ENCODE measurements at regions not wholly inside any gene's neighbourhood (a gene's known extent, or its start where the extent isn't known, plus 50 kb on each side); places are given as distances from the start of the nearest gene placed in this dataset.

GRCh38 chr10:4131407-4132215 lies 346.6 kb upstream of the KLF6 start:
- Histone ChIP-seq H3K27me3 (replicated peaks; ENCODE audit: control insufficient read depth, insufficient read depth, low read length) (no peaks in the 10 kb centered on the region), H3K9me3 (peaks cover 9% of the 10 kb centered on the region), H3K4me1 (no peaks in the 10 kb centered on the region), H3K36me3 (ENCODE audit: control insufficient read depth, insufficient read depth, low read length) (no peaks in the 10 kb centered on the region), H3K4me3 (ENCODE audit: low read depth, low read length) (no peak overlapping the region)
- BruUV-seq (replicated peaks) = no TSS peak
- no peak overlapping the region for H3K27ac Mint-ChIP-seq (ENCODE audit: unreplicated experiment)
- peaks cover 4% of the 10 kb centered on the region for H3K27me3 Mint-ChIP-seq (ENCODE audit: insufficient read depth, unreplicated experiment)
- POLR2A ChIA-PET = no interaction called here
- H3K9me3 Mint-ChIP-seq (ENCODE audit: unreplicated experiment) = peaks cover 4% of the 10 kb centered on the region
- intact Hi-C loops (cut with micrococcal nuclease; ENCODE audit: unreplicated experiment) = no loop called here
- no peak overlapping the region for H3K4me3 Mint-ChIP-seq (ENCODE audit: unreplicated experiment)
- no peaks in the 10 kb centered on the region for H3K36me3 Mint-ChIP-seq (ENCODE audit: insufficient read depth, unreplicated experiment)
- DNase-seq = no peak
- TF ChIP-seq, protein P1, sequence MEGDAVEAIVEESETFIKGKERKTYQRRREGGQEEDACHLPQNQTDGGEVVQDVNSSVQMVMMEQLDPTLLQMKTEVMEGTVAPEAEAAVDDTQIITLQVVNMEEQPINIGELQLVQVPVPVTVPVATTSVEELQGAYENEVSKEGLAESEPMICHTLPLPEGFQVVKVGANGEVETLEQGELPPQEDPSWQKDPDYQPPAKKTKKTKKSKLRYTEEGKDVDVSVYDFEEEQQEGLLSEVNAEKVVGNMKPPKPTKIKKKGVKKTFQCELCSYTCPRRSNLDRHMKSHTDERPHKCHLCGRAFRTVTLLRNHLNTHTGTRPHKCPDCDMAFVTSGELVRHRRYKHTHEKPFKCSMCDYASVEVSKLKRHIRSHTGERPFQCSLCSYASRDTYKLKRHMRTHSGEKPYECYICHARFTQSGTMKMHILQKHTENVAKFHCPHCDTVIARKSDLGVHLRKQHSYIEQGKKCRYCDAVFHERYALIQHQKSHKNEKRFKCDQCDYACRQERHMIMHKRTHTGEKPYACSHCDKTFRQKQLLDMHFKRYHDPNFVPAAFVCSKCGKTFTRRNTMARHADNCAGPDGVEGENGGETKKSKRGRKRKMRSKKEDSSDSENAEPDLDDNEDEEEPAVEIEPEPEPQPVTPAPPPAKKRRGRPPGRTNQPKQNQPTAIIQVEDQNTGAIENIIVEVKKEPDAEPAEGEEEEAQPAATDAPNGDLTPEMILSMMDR (IDR thresholded peaks at IDR 0.05; ENCODE audit: insufficient read depth in 1 of 2, low read depth in 1 of 2, low read length in 1 of 2, severe bottlenecking in 1 of 2, unreplicated experiment in 1 of 2) = no peak
- CTCF ChIA-PET = no interaction called here
- no peaks in the 10 kb centered on the region for H3K4me1 Mint-ChIP-seq (ENCODE audit: low read depth, unreplicated experiment)

GRCh38 chr10:4130685-4131084 lies 345.7 kb upstream of the KLF6 start:
- CTCF ChIA-PET = no interaction called here
- intact Hi-C loops (cut with micrococcal nuclease; ENCODE audit: unreplicated experiment) = no loop called here

GRCh38 chr10:4129866-4130477 lies 345.0 kb upstream of the KLF6 start:
- Mint-ChIP-seq H3K27ac (ENCODE audit: unreplicated experiment) (no peak overlapping the region), H3K4me3 (ENCODE audit: unreplicated experiment) (no peak overlapping the region), H3K4me1 (ENCODE audit: low read depth, unreplicated experiment) (no peaks in the 10 kb centered on the region), H3K9me3 (ENCODE audit: unreplicated experiment) (peaks cover 17% of the 10 kb centered on the region), H3K36me3 (ENCODE audit: insufficient read depth, unreplicated experiment) (no peaks in the 10 kb centered on the region), H3K27me3 (ENCODE audit: insufficient read depth, unreplicated experiment) (peaks cover under 1% of the 10 kb centered on the region)
- no TSS peak for BruUV-seq (replicated peaks)
- Histone ChIP-seq H3K9me3 (peaks cover 19% of the 10 kb centered on the region), H3K36me3 (ENCODE audit: control insufficient read depth, insufficient read depth, low read length) (no peaks in the 10 kb centered on the region), H3K27me3 (replicated peaks; ENCODE audit: control insufficient read depth, insufficient read depth, low read length) (no peaks in the 10 kb centered on the region), H3K4me1 (no peaks in the 10 kb centered on the region), H3K4me3 (ENCODE audit: low read depth, low read length) (no peak overlapping the region)
- DNase-seq = no peak
- intact Hi-C loops (cut with micrococcal nuclease; ENCODE audit: unreplicated experiment) = no loop called here
- CTCF ChIA-PET = no interaction called here
- TF ChIP-seq, protein P1 (IDR thresholded peaks at IDR 0.05; ENCODE audit: insufficient read depth in 1 of 2, low read depth in 1 of 2, low read length in 1 of 2, severe bottlenecking in 1 of 2, unreplicated experiment in 1 of 2) = no peak
- POLR2A ChIA-PET = no interaction called here

More at GRCh38 chr10:4130685-4131084, 345.7 kb upstream of the KLF6 start:
- H3K4me1 Mint-ChIP-seq (ENCODE audit: low read depth, unreplicated experiment) = no peaks in the 10 kb centered on the region
- peaks cover 18% of the 10 kb centered on the region for H3K9me3 ChIP-seq
- no peaks in the 10 kb centered on the region for H3K4me1 ChIP-seq
- H3K4me3 ChIP-seq (ENCODE audit: low read depth, low read length) = no peak overlapping the region
- no peak overlapping the region for H3K4me3 Mint-ChIP-seq (ENCODE audit: unreplicated experiment)
- peaks cover 4% of the 10 kb centered on the region for H3K27me3 Mint-ChIP-seq (ENCODE audit: insufficient read depth, unreplicated experiment)
- H3K36me3 ChIP-seq (ENCODE audit: control insufficient read depth, insufficient read depth, low read length) = no peaks in the 10 kb centered on the region
- TF ChIP-seq, protein P1 (IDR thresholded peaks at IDR 0.05; ENCODE audit: insufficient read depth in 1 of 2, low read depth in 1 of 2, low read length in 1 of 2, severe bottlenecking in 1 of 2, unreplicated experiment in 1 of 2) = no peak
- POLR2A ChIA-PET = no interaction called here
- no peaks in the 10 kb centered on the region for H3K36me3 Mint-ChIP-seq (ENCODE audit: insufficient read depth, unreplicated experiment)
- no peak overlapping the region for H3K27ac Mint-ChIP-seq (ENCODE audit: unreplicated experiment)
- DNase-seq = no peak
- no peaks in the 10 kb centered on the region for H3K27me3 ChIP-seq (replicated peaks; ENCODE audit: control insufficient read depth, insufficient read depth, low read length)
- no TSS peak for BruUV-seq (replicated peaks)
- peaks cover 12% of the 10 kb centered on the region for H3K9me3 Mint-ChIP-seq (ENCODE audit: unreplicated experiment)
